ENCODE measurements at regions not wholly inside any gene's neighbourhood (a gene's known extent, or its start where the extent isn't known, plus 50 kb on each side); places are given as distances from the start of the nearest gene placed in this dataset.

- DNase-seq, result no peak
Measured at GRCh38 chr1:186620566-186621350, 59.5 kb downstream of the PTGS2 start.

DNA sequence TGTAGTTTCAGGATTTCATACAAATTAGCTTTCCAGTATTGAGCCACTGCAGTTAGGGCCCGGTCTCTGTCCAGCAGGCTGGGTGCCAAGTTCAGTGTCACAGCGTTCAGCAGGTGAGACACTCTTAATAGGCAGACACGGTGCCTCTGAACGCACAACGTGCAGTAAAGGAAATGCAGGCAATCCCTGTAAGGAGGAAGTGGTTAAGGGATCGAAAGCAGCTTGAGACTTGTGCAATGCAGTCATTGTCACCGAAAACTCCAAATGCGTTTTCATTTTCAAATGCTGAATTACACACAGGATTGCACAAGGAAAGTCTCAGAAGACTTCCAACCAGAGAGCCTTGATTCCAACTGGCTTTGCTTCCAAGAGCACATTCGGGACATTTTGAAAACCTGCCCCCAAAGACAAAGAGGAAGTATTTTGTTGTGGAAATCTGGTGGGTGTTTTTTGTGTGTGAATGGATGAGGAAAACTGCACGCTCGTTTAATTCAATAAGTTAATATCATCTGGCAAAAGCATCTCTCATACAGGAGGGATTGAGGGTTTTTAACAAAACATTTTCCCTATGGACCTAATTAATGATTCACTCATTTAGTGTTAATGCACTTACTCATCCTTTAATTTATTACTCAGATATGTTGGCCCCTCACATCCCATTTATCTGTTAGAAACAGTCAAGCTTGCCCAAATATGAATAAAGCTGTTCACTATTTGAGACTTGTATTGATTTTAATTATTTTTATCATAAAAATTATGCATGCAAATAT, 61.6 kb downstream of the PTGS2 start:
- peak; percentile 23 for DNase-seq

- DNase-seq, result no peak
Measured at GRCh38 chr1:186617926-186618325, 62.3 kb downstream of the PTGS2 start.

- no peak for DNase-seq
Measured at GRCh38 chr1:186616511-186616910, 63.7 kb downstream of the PTGS2 start.

DNA sequence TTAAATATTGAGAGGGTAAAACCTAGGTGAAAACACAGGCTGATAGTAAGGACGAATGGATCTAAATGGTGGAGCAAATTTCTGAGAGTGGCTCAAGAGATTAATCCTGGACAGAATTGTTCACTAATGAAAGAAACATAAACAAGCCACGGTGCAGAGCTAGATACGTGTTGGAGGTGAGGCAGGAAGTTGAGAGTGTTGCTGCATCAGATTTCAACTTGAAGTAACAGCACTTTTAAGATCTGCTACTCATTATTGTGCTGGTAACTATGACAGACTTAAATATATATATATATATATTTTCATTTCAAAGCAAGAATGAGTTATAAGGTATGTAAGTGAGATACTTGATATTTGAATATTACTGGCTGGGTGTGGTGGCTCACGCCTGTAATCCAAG, 64.9 kb downstream of the PTGS2 start:
- DNase-seq, result no peak

DNA sequence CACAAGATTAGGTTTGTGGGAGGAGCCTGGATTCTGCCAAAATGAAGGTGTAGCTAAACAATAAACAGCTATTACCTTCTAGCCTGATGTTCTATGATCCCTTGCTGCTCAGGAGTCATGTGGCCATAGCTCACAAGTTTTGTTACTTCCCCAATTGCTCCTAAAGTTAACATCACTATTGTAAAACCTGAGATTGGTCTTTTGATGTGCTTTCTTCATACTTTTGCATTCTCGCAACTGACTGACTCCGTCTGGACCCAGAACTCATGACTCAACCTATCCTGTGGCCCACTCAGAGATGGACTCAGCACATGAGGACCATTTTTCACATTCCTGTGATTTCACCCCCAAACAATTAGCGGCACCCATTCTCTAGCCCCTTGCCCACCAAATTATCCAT, 69.1 kb downstream of the PTGS2 start:
- no peak for DNase-seq

GRCh38 chr1:186609183-186609582, 71.0 kb downstream of the PTGS2 start:
- DNase-seq, result no peak

DNA sequence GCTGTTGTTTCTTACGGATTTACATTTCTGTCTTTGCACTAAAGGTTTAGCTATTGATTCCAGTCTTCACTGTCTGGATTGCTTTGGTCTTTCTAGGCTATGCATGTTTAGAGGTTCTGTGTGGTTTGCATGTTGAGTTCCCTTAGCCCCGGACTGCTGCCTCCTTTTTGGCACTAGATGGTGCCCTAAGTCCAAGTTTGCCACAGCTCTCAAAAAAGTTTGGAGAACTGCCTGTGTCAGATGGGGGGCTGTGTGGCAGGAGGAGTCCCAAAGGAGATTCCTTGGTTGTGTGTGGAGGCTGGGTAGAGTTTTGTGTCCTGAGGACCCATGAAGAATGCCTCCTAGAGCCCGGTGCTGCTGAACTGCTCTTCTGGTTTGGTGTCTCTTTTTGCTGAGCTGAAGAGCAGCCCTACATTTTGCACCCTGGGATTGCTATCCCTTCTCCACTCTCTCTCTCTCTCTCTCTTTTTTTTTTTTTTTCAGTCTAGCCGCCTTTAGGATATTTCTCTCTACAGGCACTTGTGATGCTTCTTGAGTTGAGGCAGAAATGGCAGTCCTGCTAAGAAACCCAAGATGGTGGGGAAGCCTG, 74.4 kb downstream of the PTGS2 start:
- peak; percentile 79 for DNase-seq

GRCh38 chr1:186595969-186596368, 84.3 kb downstream of the PTGS2 start:
- DNase-seq, result no peak

DNA sequence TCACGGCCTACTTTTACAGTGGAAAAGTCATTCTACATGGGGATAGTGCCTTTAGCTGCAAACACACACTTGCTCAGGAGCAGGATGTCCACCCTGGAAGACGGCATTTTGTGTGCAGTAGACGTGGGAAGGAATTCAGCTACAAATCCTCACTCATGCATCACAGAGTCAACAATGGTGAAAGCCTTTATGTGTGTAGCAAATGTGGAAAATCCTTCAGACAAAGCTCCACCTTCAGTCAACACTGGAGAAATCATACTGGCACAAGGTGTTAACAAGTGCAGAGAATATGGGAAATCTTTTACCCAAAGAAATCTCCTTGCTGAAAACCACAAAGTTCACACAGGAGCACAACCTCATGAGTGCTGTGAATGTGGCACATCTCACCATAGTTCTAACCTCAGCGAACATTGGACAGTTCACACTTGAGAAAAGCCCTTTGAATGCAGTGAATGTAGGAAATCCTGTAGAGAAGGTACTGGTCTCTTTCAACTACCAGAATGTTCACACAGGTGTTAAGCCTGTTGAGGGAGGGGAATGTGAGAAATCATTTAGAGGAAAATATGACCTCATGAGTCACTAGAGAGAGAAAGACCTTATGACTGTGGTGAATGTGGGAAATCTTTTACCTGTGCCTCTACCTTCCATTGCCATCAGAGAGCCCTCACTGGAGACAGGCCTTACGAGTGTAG, 101.8 kb downstream of the PTGS2 start:
- no peak for DNase-seq

DNA sequence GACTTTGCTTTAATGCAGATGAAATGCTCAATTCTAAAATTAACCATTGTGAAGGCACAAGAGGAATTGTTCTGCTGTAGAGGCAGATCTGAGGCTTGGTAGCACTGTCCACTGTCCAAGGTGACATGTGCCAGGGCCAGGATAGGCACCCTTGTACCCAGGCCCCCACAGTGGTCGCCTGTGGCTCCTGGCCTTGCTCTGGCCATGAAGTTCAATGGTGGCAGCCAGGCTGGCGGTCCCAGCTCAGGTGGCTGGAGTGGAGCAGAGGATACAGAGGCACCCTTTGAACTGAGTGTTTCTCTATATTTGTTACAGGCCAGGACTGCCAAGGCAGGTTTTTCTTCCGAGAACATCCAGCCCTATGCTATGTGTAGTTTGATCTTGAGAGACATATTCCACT, 102.6 kb downstream of the PTGS2 start:
- no peak for DNase-seq

- no peak for DNase-seq
Measured at GRCh38 chr1:186577216-186577615, 103.0 kb downstream of the PTGS2 start.

GRCh38 chr1:186575348-186575747, 104.9 kb downstream of the PTGS2 start:
- peak; percentile 49 for DNase-seq

GRCh38 chr1:186574926-186575325, 105.3 kb downstream of the PTGS2 start:
- DNase-seq, result peak; percentile 2

DNA sequence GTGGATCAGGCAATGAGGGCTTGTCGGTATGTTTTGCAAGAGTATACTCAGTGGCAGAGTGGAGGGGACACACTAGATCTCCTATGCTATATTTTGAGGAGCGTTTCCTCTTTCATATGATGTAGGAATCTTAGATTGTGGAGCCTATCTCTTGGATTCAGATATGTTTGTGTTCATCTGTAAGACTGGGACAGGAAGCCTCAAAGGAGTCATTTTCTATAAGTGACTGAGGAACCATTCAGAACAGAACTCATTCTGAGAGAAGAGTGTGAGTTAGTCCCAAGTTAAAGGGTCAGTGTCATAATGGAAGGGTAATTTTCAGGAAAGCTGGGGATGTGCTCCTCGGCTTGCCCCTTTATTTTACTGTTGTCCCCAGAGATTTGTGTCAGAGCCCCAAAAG, 107.7 kb downstream of the PTGS2 start:
- no peak for DNase-seq

- no peak for DNase-seq
Measured at GRCh38 chr1:186571771-186572170, 108.5 kb downstream of the PTGS2 start.

GRCh38 chr1:186569856-186570255, 108.9 kb upstream of the PDC start:
- DNase-seq, result no peak

DNA sequence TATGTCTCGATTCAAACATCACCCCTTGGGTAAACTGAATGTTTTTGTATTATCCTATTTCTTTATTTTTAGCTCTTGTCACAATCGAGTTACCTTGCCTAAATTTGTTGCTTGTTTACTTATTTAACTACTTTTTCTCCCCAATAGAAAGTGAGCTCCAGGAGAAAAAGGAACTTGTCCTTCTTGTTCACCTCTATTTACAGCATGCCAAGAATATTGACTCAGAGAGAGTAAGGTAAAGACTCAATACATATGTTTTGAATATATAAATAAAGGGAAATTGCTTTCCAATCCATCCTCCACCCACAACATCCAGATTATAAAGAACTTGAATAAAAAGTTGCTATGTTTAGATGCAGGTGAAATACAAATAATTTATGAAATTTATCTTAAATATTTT, 107.3 kb upstream of the PDC start:
- no peak for DNase-seq

DNA sequence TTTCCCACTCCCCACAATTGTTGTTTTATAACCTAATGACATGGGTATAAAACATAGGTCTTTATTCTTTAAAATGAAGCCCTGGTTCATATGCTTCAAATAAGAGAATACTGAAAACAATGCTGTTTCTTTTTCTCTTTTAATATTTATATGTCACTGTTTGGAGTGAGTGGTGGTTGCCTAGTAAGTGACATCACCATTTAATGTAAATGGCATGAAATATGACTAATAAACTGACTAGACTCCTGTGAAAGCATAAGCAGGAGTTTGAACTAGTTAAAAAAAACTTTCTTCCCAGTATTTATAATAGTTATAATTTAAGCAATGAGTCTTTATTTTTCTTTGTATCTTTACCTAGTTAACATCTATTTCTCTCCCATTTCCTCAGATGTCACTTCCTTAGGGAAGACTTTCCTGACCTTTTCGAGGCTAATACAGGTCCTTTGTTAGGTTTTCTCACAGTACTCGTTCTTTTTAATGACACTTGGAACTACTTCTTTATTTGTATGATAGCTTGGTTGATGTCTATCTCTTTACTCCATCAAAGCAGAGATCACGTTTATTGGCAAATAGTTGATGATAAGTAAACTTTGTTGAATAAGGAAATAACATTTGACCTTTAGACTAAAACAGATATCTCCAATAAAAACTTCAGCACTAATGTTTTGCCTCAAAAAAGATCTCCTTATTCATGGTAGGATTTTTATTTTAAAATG, 105.4 kb upstream of the PDC start:
- peak; percentile 33 for DNase-seq

DNA sequence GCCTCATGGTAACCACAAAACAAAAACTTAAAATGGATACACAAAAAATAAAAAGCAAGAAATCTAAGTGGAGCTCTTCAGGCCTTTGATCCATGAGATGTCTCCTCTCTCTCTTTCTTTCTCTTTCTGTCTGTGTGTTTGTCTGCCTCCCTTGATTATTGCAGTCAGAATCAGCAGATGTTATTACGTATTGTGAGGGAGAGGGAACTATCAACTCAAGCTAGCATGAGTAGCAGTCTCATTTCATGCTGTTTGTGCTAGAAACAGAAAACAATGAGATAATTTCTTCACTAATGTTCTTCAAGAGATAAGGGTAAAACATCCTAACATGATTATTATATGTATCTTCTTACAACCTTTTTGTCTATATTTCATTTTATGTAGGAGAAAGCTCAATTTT, 103.7 kb upstream of the PDC start:
- DNase-seq, result no peak

- DNase-seq, result no peak
Measured at GRCh38 chr1:186559601-186560116, 98.7 kb upstream of the PDC start.

GRCh38 chr1:186557147-186557777, 96.3 kb upstream of the PDC start:
- no peak for DNase-seq

Measured in dermis blood vessel endothelial cell (primary cell).